GDM1 (cell line): ENCODE measurements at regions not wholly inside any gene's neighbourhood (a gene's known extent, or its start where the extent isn't known, plus 50 kb on each side); places are given as distances from the start of the nearest gene placed in this dataset.
"Not testable (repeated sequence)": the region's sequence is repeated elsewhere in the genome, so short reads cannot be mapped to it uniquely, and the experiment has no call there.

Source experiments
- DNase-seq: peaks from one replicate; lab custom pipeline; 2025; lab: John Stamatoyannopoulos, UW

DNA sequence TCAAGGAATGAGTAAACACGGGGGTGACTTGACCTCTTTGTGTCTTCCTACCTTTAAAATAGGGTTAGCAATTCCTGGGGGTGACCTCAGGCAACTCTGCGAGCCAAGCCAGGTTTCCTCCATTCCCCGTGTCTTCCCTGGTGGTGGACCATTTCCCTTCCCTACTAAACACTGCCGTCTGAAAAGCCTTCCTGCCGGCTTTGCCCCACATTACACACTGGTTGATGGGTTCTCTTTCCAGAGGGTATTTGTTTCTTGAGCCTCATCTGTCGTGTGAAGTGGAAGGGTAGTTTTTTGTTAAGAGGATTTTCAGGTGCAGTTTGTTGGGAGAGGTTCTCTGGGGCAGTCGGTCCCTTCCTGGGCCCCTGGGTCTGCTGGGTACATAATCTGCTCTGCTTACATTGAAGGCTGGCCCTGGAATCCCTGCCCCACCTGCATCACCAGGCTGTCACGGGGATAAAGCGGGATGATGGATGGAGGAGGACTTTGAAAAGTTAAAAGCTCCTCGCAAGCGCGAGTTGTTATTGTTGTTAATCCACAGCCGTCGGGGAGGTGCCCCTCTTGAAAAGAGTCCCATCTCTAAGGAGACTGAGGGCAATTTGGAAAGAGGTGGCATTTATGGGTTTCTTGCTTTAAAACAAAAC, 175.4 kb upstream of the SPRED2 start:
- no peak for DNase-seq

DNA sequence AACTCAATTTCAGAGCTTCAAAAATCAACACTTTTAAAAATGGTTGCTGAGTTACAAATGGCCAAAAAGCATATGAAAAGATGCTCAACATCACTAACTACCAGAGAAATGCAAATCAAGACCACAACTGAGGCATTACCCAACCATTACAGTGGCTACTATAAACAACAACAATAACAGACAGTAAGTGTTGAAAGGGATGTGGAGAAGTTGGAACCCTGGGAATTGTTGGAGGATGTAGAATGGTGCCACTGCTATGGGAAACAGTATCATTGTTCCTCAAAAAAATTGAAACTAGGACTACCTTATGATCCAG, 173.3 kb upstream of the SPRED2 start:
- DNase-seq = no peak

- no peak for DNase-seq
These were observed 172.8 kb upstream of the SPRED2 start for GRCh38 chr2:65605058-65605742.

DNA sequence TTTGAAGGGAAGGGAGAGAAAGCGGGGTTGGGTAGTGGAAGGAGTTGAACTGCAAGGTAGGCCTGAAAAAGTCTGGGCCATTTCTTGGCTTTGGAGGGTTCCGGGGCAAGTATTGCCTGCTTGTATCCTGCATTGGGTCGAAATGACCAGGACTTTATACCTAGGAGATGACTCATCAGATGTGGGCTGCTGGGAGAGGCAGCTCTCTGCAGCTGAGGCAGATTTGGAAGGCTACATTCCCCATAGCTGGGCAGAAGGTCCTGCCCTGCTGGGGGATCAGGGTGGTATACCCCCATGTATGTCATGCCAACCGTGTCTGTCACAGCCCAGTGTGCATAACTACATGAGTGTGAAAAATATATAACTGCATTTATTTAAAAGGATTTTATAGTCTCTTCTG, 171.8 kb upstream of the SPRED2 start:
- no peak for DNase-seq

GRCh38 chr2:65602603-65603235, 170.3 kb upstream of the SPRED2 start:
- no peak for DNase-seq

DNA sequence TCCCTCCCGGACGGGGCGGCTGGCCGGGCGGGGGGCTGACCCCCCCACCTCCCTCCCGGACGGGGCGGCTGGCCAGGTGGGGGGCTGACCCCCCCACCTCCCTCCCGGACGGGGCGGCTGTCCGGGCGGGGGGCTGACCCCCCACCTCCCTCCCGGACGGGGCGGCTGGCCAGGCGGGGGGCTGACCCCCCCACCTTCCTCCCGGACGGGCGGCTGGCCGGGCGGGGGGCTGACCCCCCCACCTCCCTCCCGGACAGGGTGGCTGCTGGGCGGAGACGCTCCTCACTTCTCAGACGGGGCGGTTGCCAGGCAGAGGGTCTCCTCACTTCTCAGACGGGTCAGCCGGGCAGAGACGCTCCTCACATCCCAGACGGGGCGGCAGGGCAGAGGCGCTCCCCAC, 168.5 kb upstream of the SPRED2 start:
- DNase-seq = not testable (repeated sequence)

GRCh38 chr2:65600351-65600750, 168.0 kb upstream of the SPRED2 start:
- DNase-seq = not testable (repeated sequence)

DNA sequence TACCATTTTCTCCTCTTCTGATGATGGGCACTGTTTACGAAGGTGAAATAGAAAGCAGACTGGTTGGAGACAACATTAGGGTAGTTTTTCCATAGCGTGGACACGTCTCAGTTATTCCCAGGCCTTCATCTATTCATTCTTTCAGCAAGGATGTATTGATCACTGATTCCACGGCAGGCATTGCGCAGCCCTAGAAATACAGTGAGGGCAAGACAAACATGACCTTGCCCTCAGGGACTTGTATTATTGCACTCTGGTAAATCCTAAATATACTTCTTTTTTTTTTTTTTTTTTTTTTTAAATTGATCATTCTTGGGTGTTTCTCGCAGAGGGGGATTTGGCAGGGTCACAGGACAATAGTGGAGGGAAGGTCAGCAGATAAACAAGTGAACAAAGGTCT, 167.3 kb upstream of the SPRED2 start:
- no peak for DNase-seq

GRCh38 chr2:65598996-65599395, 166.6 kb upstream of the SPRED2 start:
- no peak for DNase-seq

GRCh38 chr2:65598264-65598663, 165.9 kb upstream of the SPRED2 start:
- DNase-seq = no peak

DNA sequence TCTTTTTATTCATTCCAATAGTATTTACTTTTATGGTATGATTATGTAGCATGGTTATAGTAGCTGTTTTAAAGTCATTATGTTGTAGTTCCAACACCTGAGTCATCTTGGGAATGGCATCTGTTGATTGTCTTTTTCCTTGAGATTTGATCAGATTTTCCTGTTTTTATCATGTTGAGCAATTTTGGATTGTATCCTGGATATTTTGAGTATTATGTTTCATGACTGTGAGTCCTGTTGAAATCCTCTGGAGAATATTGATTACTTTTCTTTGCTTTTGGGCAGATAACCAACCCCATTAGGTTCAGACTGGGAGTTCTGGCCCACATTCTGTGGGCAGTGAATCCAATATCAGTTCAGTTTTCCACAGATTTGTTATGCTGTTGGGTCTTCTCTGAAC, 163.2 kb upstream of the SPRED2 start:
- no peak for DNase-seq

DNA sequence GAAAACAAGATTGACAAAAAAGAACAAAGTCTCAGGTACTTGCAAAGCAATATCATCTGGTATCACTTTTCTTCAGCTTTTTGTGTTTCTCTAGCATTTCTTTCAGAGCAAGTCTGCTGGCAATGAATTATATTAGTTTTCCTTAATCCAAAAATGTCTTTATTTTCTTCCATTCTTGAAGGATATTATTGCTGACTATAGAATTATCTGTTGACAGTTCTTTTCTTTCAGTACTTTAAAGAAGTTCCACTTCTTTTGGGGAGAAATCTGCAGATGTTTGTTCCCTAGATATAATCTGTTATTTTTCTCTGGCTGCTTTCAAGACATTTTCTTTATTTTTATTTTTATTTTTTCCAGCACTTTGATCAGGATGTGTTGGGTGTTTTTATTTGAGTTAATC, 161.8 kb upstream of the SPRED2 start:
- DNase-seq = no peak

DNA sequence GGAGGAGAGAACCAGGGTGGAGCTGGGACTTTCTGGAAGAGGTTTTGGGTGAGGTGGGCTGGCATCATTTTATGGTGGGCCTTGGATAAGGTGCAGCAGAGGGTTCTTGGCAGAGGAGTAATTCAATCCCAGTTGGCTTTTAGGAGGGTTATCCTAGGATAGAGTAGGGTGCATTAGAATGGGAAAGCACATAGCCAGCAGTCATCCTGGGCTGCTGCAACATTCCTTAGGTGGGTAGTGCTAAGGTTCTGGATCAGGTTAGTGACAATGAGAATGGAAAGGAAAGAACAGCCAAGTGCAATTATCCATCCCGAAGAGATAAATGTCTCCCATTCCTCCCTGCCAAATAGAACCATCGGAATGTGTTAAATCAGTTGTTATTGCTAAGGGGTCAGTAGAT, 157.3 kb upstream of the SPRED2 start:
- no peak for DNase-seq

DNA sequence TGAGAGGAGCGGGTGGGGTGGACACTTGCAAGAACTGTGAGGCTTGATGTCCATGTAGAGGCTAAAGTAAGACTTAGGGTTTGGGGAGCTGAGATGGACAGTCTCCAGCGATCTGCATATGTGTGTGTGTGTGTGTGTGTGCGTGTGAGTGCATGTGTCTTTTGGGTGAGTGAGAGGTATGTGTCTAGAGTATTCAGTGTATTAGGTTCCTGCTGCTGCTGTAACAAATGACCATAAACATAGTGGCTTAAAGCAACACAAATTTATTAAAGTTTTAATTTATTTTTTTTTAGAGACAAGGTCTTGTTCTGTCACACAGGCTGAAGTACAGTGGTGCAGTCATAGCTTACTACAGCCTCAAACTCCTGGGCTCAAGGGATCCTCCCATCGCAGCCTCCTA, 155.4 kb upstream of the SPRED2 start:
- no peak for DNase-seq

- no peak for DNase-seq
These were observed 154.1 kb upstream of the SPRED2 start for GRCh38 chr2:65586516-65586915.

- no peak for DNase-seq
These were observed 150.7 kb upstream of the SPRED2 start for GRCh38 chr2:65583061-65583460.

DNA sequence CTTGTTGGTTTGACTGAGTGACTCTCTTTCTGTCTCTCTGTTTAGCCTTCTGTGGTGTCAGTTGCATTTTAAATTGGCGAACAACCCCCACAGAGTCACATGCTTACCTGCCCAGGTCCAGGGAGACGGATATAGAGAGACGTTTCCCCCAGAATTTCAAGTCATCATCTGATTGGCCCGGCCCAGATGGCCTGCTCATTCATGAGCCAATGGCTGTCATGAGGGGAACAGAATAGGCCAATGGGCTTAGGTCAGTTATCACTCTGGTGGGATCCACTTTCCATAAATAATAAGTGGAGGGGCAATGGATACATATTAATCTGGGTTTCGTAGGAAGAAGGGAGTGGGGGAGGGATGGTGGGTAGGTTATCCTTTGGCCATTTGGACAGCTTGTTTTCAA, 150.0 kb upstream of the SPRED2 start:
- DNase-seq = no peak

DNA sequence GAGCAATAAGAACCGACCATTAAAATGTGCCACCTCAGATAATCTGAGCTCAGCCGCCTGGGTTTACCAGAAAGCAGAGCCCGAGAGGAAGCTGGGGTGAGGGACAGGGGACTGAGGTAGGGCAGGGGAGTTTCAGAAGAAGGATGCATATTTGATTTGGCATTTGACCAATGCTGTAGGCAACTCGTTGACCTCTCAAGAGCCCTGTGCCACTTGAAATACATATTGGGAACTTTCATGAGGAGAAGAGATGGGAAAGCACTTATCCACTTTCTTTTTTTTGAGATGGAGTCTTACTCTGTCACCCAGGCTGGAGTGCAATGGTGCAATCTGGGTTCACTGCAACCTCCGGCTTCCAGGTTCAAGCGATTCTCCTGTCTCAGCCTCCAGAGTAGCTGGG, 148.4 kb upstream of the SPRED2 start:
- DNase-seq = no peak

DNA sequence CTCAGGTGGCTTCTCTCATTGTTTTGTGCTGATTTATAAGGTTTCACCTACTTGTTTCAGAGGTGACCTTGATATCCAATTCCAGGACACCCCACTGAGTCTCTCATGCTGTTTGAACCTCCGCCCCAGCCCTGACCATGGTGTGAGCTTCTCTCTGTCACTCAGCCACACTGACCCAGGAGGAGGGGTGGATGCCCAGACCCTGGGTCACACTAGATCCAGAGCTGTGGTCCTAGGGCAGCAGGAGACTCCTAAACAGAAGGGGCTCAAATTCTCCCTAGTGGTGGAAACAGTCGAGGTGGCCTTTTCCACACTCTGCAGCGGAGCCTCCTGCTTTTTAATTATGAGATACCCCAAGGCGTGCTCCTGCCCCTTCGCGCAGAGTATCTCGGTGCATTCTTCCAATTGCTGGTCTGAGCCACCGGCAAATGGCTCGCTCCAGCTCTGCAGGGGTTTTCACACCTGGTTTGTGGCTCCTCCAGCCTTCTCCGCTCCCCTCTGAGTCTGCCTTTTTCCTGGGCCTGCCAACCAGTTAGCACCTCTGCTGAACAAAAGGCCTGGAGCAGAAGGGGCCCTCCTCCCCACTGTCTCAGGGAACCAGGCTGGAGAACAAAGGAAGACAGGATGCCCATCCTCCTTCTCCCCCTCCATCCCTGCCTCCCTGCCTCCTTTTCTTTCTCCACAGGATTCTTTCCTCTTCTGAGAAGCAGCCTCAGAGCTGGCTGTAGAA, 147.3 kb upstream of the SPRED2 start:
- DNase-seq = no peak

DNA sequence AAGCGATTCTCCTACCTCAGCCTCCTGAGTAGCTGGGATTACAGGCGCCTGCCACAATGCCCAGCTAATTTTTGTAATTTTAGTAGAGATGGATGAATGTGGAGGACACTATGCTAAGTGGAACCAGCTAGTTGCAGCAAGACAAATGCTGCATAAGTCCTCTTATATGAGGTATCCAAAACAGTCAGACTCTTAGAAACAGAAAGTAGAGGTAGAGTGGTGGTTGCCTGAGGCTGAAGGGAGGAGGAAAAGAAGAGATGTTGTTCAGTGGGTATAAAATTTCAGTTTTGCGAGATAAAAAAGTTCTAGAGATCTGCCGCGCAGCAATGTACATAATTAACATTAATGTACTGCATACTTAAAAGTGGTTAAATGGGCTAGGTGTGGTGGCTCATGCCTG, 145.3 kb upstream of the SPRED2 start:
- DNase-seq = no peak

DNA sequence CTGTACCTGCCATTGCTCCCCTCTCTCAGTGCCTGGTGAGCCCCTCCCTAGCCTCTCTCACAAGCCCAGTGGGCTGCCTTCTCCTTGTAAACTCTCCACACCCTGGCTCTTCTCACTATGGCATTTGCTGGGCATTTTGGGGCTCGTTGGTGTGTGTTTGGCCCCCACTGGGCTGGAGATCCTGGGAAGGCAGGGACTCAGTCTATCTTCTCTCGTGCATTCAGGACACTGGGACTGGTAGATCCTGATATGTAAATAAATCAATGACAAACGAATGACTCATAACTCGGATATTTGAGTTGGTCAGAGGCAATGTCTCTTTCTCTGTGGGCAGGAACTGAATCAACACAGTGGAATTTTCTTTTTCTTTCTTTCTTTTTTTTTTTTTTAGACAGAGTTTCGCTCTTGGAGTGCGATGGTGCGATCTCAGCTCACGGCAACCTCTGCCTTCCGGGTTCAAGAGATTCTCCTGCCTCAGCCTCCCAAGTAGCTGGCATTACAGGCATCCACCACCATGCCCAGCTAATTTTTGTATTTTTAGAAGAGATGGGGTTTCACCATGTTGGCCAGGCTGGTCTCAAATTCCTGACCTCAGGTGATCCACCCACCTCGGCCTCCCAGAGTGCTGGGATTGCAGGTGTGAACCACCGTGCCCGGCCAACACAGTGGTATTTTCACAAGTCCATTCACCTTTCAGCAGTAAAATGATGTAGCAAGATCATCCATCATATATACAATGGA, 144.6 kb upstream of the SPRED2 start:
- DNase-seq = no peak

GRCh38 chr2:65576278-65576677, 143.9 kb upstream of the SPRED2 start:
- no peak for DNase-seq
